ENCODE measurements at regions not wholly inside any gene's neighbourhood (a gene's known extent, or its start where the extent isn't known, plus 50 kb on each side); places are given as distances from the start of the nearest gene placed in this dataset.
A peak's percentile ranks its signal among the peaks of the same experiment; 100 is the strongest.

DNA sequence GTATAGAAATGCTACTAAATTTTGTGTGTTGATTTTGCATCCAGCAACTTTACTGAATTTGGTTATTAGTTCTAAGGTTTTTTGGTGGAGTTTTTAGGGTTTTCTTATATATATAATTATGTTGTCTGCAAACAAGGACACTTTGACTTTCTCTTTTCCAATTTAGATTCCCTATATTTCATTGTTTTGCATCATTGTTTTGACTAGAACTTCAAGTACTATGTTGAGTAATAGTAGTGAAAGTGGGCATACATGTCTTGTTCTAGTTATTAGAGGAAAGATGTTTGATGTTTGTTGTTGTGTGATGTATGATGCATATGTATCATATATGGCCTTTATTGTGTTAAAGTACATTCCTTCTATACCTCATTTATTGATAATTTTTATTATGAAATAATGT lies 362.3 kb upstream of the PRR16 start (continued):
- TF ChIP-seq ZSCAN23 (tag by site-specific recombination; IDR thresholded peaks at IDR 0.05) (no peak), GLI2 (tag by site-specific recombination; IDR thresholded peaks at IDR 0.05; ENCODE audit: borderline replicate concordance, low read depth) (no peak), ZNF670 (tag by site-specific recombination; IDR thresholded peaks at IDR 0.05; ENCODE audit: low read depth) (no peak), ZNF16 (tag by site-specific recombination; IDR thresholded peaks at IDR 0.05; ENCODE audit: low read depth) (no peak)
- TF ChIP-seq, protein P1, sequence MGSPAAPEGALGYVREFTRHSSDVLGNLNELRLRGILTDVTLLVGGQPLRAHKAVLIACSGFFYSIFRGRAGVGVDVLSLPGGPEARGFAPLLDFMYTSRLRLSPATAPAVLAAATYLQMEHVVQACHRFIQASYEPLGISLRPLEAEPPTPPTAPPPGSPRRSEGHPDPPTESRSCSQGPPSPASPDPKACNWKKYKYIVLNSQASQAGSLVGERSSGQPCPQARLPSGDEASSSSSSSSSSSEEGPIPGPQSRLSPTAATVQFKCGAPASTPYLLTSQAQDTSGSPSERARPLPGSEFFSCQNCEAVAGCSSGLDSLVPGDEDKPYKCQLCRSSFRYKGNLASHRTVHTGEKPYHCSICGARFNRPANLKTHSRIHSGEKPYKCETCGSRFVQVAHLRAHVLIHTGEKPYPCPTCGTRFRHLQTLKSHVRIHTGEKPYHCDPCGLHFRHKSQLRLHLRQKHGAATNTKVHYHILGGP (tag by site-specific recombination; IDR thresholded peaks at IDR 0.05): no peak

DNA sequence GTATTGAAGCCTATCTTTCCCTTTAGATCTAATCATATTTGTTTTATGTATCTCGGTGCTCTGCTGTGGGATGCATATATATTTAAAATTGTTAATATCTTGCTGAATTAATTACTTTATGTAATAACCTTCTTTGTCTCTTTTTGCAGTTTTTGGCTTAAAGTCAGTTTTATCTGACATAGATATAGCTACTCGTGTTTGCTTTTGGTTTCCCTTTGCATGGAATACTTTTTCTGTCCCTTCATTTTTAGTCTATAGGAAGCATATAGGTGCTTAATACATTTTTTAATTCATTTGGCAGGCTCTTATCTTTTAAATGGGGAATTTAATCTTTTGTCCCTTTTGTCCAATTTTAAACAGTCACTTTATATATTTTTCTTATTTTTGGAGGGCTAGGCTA lies 360.6 kb upstream of the PRR16 start:
- POLR2A ChIA-PET: no interaction called here

DNA sequence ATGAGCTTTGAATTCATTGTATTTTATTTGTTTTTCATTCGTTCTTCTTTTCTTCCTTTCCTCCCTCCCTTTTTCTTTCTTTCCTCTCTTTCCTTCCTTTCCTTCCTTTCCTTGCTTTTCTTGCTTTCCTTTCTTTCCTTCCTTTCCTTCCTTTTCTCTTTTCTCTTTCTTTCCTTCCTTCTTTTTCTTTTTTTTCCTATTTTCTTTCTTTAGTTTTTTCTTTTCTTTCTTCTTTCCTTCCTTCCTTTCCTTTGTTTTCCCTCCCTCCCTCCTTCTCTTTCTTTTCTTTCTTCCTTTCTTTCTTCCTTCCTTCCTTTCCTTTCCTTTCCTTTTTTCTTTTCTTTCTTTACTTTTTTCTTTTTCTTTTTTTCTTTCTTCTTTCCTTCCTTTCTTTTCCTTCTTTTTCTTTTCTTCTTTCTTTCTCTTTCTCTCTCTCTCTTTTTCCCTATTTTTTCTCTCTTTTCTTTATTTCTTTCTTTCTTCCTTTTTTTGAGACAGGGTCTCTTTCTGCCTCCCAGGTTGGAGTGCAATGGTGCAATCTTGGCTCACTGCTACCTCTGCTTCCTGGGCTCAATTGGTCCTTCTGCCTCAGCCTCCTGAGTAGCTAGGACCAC lies 357.1 kb upstream of the PRR16 start:
- CTCF ChIA-PET: no interaction called here
- Histone ChIP-seq H3K9me3 (ENCODE audit: control insufficient read depth, insufficient read depth, low read depth, low read length) (no peaks in the 10 kb centered on the region), H3K27ac (ENCODE audit: extremely low read depth, low read depth, low read length) (no peak overlapping the region), H3K36me3 (ENCODE audit: control insufficient read depth in 2 of 2, insufficient read depth in 1 of 2, low read length in 2 of 2) (no peaks in the 10 kb centered on the region), H3K4me1 (ENCODE audit: control insufficient read depth, insufficient read depth, low read length) (no peaks in the 10 kb centered on the region), H3K4me3 (ENCODE audit: low read depth, low read length) (no peak overlapping the region)
- POLR2A ChIA-PET: no interaction called here
- TF ChIP-seq ZNF350 (tag by site-specific recombination; IDR thresholded peaks at IDR 0.05): no peak
- no peak for TF ChIP-seq ZNF654 (tag by site-specific recombination; IDR thresholded peaks at IDR 0.05; ENCODE audit: low read depth)
- no peak for TF ChIP-seq GLI2 (tag by site-specific recombination; IDR thresholded peaks at IDR 0.05; ENCODE audit: borderline replicate concordance, low read depth)
- TF ChIP-seq, protein P2, sequence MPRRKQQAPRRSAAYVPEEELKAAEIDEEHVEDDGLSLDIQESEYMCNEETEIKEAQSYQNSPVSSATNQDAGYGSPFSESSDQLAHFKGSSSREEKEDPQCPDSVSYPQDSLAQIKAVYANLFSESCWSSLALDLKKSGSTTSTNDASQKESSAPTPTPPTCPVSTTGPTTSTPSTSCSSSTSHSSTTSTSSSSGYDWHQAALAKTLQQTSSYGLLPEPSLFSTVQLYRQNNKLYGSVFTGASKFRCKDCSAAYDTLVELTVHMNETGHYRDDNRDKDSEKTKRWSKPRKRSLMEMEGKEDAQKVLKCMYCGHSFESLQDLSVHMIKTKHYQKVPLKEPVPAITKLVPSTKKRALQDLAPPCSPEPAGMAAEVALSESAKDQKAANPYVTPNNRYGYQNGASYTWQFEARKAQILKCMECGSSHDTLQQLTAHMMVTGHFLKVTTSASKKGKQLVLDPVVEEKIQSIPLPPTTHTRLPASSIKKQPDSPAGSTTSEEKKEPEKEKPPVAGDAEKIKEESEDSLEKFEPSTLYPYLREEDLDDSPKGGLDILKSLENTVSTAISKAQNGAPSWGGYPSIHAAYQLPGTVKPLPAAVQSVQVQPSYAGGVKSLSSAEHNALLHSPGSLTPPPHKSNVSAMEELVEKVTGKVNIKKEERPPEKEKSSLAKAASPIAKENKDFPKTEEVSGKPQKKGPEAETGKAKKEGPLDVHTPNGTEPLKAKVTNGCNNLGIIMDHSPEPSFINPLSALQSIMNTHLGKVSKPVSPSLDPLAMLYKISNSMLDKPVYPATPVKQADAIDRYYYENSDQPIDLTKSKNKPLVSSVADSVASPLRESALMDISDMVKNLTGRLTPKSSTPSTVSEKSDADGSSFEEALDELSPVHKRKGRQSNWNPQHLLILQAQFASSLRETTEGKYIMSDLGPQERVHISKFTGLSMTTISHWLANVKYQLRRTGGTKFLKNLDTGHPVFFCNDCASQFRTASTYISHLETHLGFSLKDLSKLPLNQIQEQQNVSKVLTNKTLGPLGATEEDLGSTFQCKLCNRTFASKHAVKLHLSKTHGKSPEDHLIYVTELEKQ (tag by site-specific recombination; IDR thresholded peaks at IDR 0.05; ENCODE audit: borderline replicate concordance): no peak
- peak; percentile 94 for TF ChIP-seq PRDM1 (tag by site-specific recombination; IDR thresholded peaks at IDR 0.05)
- no peak for TF ChIP-seq HOXD13 (CRISPR knock-in tag; IDR thresholded peaks at IDR 0.05; ENCODE audit: borderline replicate concordance)
- TF ChIP-seq ZNF366 (tag by site-specific recombination; conservative IDR thresholded peaks at IDR 0.05): peak; percentile 88
- TF ChIP-seq HOXA7 (CRISPR knock-in tag; IDR thresholded peaks at IDR 0.05; ENCODE audit: borderline replicate concordance): no peak
- TF ChIP-seq, protein P3, sequence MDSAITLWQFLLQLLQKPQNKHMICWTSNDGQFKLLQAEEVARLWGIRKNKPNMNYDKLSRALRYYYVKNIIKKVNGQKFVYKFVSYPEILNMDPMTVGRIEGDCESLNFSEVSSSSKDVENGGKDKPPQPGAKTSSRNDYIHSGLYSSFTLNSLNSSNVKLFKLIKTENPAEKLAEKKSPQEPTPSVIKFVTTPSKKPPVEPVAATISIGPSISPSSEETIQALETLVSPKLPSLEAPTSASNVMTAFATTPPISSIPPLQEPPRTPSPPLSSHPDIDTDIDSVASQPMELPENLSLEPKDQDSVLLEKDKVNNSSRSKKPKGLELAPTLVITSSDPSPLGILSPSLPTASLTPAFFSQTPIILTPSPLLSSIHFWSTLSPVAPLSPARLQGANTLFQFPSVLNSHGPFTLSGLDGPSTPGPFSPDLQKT (IDR thresholded peaks at IDR 0.05; ENCODE audit: borderline replicate concordance, low read depth, low read length): no peak

More for the DNA sequence above, 360.6 kb upstream of the PRR16 start:
- Histone ChIP-seq H3K9me3 (ENCODE audit: control insufficient read depth, insufficient read depth, low read depth, low read length) (no peaks in the 10 kb centered on the region), H3K27ac (ENCODE audit: extremely low read depth, low read depth, low read length) (no peak overlapping the region), H3K4me3 (ENCODE audit: low read depth, low read length) (no peak overlapping the region), H3K4me1 (ENCODE audit: control insufficient read depth, insufficient read depth, low read length) (no peaks in the 10 kb centered on the region), H3K36me3 (ENCODE audit: control insufficient read depth in 2 of 2, insufficient read depth in 1 of 2, low read length in 2 of 2) (no peaks in the 10 kb centered on the region)
- TF ChIP-seq ZNF501 (tag by site-specific recombination; IDR thresholded peaks at IDR 0.05): no peak
- TF ChIP-seq ZNF600 (tag by site-specific recombination; IDR thresholded peaks at IDR 0.05): no peak
- TF ChIP-seq ZNF133 (tag by site-specific recombination; IDR thresholded peaks at IDR 0.05): no peak
- TF ChIP-seq ZNF654 (tag by site-specific recombination; IDR thresholded peaks at IDR 0.05; ENCODE audit: low read depth): no peak
- no peak for TF ChIP-seq ZNF146 (tag by site-specific recombination; IDR thresholded peaks at IDR 0.05)
- no peak for TF ChIP-seq ZNF48 (tag by site-specific recombination; IDR thresholded peaks at IDR 0.05)
- TF ChIP-seq ZNF677 (tag by site-specific recombination; IDR thresholded peaks at IDR 0.05): no peak
- TF ChIP-seq, protein P4, sequence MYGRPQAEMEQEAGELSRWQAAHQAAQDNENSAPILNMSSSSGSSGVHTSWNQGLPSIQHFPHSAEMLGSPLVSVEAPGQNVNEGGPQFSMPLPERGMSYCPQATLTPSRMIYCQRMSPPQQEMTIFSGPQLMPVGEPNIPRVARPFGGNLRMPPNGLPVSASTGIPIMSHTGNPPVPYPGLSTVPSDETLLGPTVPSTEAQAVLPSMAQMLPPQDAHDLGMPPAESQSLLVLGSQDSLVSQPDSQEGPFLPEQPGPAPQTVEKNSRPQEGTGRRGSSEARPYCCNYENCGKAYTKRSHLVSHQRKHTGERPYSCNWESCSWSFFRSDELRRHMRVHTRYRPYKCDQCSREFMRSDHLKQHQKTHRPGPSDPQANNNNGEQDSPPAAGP (tag by site-specific recombination; IDR thresholded peaks at IDR 0.05): no peak
- TF ChIP-seq REPIN1 (tag by site-specific recombination; IDR thresholded peaks at IDR 0.05; ENCODE audit: low read depth): no peak
- TF ChIP-seq ZNF596 (tag by site-specific recombination; IDR thresholded peaks at IDR 0.05): no peak
- TF ChIP-seq, protein P5, sequence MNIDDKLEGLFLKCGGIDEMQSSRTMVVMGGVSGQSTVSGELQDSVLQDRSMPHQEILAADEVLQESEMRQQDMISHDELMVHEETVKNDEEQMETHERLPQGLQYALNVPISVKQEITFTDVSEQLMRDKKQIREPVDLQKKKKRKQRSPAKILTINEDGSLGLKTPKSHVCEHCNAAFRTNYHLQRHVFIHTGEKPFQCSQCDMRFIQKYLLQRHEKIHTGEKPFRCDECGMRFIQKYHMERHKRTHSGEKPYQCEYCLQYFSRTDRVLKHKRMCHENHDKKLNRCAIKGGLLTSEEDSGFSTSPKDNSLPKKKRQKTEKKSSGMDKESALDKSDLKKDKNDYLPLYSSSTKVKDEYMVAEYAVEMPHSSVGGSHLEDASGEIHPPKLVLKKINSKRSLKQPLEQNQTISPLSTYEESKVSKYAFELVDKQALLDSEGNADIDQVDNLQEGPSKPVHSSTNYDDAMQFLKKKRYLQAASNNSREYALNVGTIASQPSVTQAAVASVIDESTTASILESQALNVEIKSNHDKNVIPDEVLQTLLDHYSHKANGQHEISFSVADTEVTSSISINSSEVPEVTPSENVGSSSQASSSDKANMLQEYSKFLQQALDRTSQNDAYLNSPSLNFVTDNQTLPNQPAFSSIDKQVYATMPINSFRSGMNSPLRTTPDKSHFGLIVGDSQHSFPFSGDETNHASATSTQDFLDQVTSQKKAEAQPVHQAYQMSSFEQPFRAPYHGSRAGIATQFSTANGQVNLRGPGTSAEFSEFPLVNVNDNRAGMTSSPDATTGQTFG (tag by site-specific recombination; IDR thresholded peaks at IDR 0.05; ENCODE audit: borderline replicate concordance): no peak
- TF ChIP-seq, protein P6, sequence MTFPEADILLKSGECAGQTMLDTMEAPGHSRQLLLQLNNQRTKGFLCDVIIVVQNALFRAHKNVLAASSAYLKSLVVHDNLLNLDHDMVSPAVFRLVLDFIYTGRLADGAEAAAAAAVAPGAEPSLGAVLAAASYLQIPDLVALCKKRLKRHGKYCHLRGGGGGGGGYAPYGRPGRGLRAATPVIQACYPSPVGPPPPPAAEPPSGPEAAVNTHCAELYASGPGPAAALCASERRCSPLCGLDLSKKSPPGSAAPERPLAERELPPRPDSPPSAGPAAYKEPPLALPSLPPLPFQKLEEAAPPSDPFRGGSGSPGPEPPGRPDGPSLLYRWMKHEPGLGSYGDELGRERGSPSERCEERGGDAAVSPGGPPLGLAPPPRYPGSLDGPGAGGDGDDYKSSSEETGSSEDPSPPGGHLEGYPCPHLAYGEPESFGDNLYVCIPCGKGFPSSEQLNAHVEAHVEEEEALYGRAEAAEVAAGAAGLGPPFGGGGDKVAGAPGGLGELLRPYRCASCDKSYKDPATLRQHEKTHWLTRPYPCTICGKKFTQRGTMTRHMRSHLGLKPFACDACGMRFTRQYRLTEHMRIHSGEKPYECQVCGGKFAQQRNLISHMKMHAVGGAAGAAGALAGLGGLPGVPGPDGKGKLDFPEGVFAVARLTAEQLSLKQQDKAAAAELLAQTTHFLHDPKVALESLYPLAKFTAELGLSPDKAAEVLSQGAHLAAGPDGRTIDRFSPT (tag by site-specific recombination; IDR thresholded peaks at IDR 0.05): no peak
- CTCF ChIA-PET: no interaction called here

Measured in HEK293 (cell line).